Testis (tissue), 2 donors: ENCODE measurements at regions not wholly inside any gene's neighbourhood (a gene's known extent, or its start where the extent isn't known, plus 50 kb on each side); places are given as distances from the start of the nearest gene placed in this dataset.

Source experiments
- POLR2A ChIP-seq: fragments of 450-650 bp; IDR thresholded peaks from one replicate; pipeline ENCODE4 v1.6.1; 2017; ENCODE audit warnings: antibody characterized with exemption, mild to moderate bottlenecking, moderate library complexity
- TF ChIP-seq, protein P1 (sequence below), 3 experiments: fragments of 450-650 bp in 2 of 3; fragments of 200-600 bp in 1 of 3; sonication (generic) in 1 of 3; IDR thresholded peaks; one replicate each; pipeline ENCODE4 v1.5.1; 2016 to 2019; ENCODE audit warnings: antibody characterized with exemption in 3 of 3, mild to moderate bottlenecking in 2 of 3, moderate library complexity in 1 of 3

- TF ChIP-seq, protein P1, sequence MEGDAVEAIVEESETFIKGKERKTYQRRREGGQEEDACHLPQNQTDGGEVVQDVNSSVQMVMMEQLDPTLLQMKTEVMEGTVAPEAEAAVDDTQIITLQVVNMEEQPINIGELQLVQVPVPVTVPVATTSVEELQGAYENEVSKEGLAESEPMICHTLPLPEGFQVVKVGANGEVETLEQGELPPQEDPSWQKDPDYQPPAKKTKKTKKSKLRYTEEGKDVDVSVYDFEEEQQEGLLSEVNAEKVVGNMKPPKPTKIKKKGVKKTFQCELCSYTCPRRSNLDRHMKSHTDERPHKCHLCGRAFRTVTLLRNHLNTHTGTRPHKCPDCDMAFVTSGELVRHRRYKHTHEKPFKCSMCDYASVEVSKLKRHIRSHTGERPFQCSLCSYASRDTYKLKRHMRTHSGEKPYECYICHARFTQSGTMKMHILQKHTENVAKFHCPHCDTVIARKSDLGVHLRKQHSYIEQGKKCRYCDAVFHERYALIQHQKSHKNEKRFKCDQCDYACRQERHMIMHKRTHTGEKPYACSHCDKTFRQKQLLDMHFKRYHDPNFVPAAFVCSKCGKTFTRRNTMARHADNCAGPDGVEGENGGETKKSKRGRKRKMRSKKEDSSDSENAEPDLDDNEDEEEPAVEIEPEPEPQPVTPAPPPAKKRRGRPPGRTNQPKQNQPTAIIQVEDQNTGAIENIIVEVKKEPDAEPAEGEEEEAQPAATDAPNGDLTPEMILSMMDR (IDR thresholded peaks at IDR 0.05): no peak
- no peak for TF ChIP-seq POLR2A
Observed at GRCh38 chr1:235011599-235012435, 116.8 kb downstream of the TOMM20 start.
